HG03025 (cell line): ENCODE measurements at regions not wholly inside any gene's neighbourhood (a gene's known extent, or its start where the extent isn't known, plus 50 kb on each side); places are given as distances from the start of the nearest gene placed in this dataset.
A peak's percentile ranks its signal among the peaks of the same experiment; 100 is the strongest.

Experiments used
- ATAC-seq: cut with Tn5 transposase; IDR thresholded peaks from one replicate; pipeline ENCODE4 v1.9.1; 2021; ENCODE audit warnings: mild to moderate bottlenecking, moderate library complexity; ENCODE audit not compliant: unreplicated experiment, low FRiP score

- no peak for ATAC-seq
Measured at GRCh38 chr3:34174740-34175139, 376.3 kb downstream of the PDCD6IP start.

GRCh38 chr3:34175636-34176176 is 377.3 kb downstream of the PDCD6IP start:
- ATAC-seq: no peak

- ATAC-seq: no peak
Measured at GRCh38 chr3:34176723-34177122, 378.3 kb downstream of the PDCD6IP start.

DNA sequence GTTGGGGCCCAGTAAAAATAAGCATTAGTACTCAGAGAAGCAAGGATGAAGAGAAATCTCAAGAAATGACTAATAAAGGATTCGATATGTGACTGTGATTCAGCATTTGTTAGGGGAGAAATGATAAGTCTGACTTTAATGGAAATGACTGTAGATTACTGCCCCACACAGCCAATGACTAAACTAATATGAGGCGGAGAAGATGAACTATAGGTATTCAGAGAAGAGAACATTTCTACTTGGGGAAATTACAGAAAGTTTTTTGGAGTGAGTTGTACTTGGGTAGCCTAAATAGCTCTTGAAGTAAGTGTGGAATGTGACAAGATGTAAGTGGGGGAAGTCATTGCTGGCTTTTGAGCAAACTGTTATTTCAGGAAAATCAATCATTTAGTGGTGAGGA is 380.0 kb downstream of the PDCD6IP start:
- ATAC-seq: no peak

DNA sequence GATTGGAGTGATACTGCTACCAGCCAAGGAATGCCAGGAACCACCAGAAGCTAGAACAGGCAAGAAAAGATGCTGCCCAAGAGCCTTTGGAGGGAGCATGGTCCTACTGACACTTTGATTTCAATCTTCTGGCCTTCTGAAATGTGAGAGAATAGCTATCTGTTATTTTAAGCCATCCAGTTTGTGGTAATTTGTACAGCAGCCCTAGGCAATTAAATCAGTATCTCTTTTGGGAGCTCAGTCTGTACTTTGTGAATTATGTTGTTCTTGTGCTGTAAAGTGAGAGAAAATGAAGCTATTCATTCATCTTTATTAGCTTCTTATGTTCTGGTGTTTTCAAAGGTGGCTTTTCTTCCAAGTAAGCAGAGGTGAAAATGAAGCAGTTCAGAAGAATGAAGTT is 381.3 kb downstream of the PDCD6IP start:
- ATAC-seq: no peak

DNA sequence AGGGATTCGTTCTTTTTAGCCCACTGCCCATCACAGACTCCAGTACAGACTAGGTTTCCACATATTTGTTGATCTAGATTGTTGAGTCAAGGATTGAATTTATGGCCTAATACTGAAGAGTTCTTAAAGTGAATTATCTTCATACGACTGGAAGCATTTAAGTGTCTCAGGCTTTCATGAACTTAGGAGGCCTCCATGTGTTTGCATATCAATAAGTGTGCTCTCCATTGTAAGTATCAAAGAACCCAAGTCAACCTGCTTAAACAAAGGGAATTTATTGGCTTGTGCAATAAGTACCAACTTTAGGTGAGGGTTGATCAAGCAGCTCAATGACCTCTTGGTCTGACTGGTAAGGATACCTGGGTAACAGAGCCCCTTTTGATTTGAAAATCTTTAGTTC is 382.1 kb downstream of the PDCD6IP start:
- no peak for ATAC-seq

DNA sequence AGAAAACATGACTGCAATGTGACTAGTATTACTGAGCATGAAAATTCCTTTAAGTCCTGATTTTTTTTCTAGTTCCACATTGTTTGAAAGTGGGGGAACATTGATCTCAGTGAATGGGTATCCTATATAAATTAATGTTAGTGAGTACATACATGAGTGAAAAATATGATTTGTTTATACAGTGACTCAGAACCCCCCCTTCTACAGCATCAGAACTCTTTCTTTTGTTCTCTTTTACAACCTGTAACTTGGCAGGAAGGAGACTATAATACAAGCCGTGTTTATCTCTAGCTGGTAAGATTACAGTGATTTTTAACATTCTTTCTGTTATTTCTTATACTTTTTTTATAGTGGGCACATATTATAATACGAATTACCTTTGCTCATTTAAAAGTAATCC is 384.7 kb downstream of the PDCD6IP start:
- no peak for ATAC-seq

- no peak for ATAC-seq
Measured at GRCh38 chr3:34183611-34184340, 385.3 kb downstream of the PDCD6IP start.

GRCh38 chr3:34185301-34185700 is 386.9 kb downstream of the PDCD6IP start:
- ATAC-seq: no peak

- ATAC-seq: no peak
Measured at GRCh38 chr3:34189133-34189532, 390.7 kb downstream of the PDCD6IP start.

GRCh38 chr3:34196914-34197313 is 398.5 kb downstream of the PDCD6IP start:
- no peak for ATAC-seq

DNA sequence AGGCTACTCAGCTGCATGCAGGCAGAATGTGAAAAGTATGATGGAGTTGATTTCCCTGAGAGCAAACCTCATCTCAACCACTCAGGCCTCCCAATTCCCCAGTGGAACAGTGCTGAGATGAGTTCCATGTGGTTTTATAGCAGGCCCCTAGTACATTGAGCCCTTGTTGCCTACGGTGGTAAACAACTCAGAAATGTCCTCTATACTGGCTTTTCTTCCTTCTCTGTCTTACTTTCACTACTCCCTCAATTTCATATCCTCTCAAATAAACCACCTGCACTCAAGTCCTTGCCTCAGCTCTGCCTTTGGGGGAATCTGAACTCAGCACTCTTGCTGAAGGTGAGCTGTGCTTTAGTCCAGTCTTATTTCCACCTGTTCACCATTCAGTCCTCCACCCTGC is 399.9 kb downstream of the PDCD6IP start:
- peak; percentile 51 for ATAC-seq

DNA sequence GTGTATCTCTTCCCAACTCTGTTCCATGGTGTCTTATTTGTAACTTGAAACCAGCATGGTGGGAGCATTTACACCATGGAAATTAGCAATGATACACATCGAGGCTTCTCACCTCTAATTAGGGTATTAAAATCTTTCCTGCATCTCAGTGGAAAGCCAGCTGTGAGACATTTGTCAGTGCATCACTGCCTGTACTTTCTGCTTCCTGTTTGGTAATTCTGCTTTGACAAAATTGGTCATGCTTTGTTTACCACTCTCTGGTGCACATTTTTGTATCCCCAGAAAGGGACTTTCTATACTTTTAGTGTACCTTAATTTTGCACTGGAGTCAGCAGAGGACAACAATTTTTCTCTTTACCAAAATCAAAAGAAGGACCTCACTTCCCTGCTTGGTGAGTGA is 402.1 kb downstream of the PDCD6IP start:
- ATAC-seq: peak; percentile 79

DNA sequence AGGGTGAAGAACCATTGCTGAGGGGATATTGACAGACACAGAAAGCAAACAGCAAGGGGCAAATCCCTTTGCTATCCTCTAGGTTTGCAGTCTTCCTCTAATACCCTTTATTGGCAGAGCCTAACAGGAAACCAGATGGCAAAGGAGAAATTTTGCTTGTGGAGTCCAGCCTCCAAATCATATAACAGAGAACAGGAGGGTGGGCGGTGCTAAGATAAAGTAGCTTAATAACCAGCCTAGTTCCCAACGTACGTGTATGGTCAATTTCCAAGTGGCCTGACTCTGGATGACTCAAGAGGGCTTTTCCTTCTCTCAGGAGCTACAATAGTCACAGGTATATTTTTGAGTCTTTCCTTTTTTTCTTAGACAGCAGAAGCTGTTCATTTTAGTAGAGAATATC is 404.5 kb downstream of the PDCD6IP start:
- ATAC-seq: no peak

GRCh38 chr3:34203386-34203785 is 405.0 kb downstream of the PDCD6IP start:
- no peak for ATAC-seq

GRCh38 chr3:34207002-34207401 is 408.6 kb downstream of the PDCD6IP start:
- ATAC-seq: no peak

- no peak for ATAC-seq
Measured at GRCh38 chr3:34207806-34208205, 409.4 kb downstream of the PDCD6IP start.

GRCh38 chr3:34212175-34212574 is 413.7 kb downstream of the PDCD6IP start:
- no peak for ATAC-seq

DNA sequence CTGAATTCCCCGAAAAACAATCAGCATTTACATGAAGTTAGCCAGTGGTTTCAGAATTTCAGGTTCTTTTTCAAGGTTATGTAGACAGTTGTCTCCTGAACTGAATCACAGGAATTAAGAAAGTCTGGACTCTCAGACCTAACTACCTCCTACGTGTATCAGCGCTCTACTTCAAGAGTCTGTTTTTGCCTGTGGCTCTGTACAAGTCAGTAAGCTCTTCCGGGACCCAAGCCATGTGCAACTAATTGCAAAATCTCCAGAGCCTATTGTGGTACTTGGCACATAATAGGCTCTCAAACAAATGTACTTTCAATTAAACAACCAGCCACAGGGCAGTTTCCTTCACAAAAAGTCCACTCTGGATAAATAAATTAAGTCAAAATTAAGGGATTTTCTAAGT is 414.2 kb downstream of the PDCD6IP start:
- no peak for ATAC-seq

- no peak for ATAC-seq
Measured at GRCh38 chr3:34213478-34213877, 415.0 kb downstream of the PDCD6IP start.

DNA sequence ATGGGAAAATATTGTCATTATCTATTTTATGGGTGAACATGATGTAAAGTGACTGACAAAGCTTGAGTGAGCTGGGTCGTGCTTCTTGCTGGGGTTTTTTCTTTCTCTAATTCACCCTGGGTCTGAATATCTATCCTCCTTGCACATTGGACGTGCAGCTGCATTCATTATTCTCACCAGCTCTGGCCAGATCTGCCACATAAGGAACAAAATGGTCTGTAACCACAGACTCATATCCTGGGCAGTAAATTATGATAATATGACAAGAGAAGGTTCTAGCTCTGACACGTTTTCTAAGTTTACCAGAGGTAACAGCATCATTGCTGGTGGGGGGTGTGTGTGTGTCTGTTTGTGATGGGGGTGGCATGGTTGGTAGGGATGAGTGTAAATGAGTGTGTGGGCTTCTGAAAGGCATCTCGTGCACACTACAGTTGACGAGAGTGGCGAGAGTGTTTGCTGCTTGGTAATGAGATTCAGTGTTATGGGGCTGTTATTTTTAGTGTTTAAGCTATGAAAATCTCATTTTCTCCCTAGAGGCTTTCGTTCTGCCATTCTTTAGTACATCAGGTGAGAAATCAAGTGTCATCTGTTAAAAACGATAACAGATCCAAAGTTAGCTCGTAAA is 418.4 kb downstream of the PDCD6IP start:
- ATAC-seq: no peak
